CD4-positive, alpha-beta T cell treated with Interferon gamma for 1 hour (primary cell): ENCODE measurements at regions not wholly inside any gene's neighbourhood (a gene's known extent, or its start where the extent isn't known, plus 50 kb on each side); places are given as distances from the start of the nearest gene placed in this dataset.
"Not testable (repeated sequence)": the region's sequence is repeated elsewhere in the genome, so short reads cannot be mapped to it uniquely, and the experiment has no call there.

Source experiments
- DNase-seq: peaks from one replicate; pipeline ENCODE4 v3.0.0-alpha.2; 2020

- no peak for DNase-seq
Observed at GRCh38 chr15:91625506-91625905, 228.0 kb upstream of the SLCO3A1 start.

- no peak for DNase-seq
Observed at GRCh38 chr15:91627473-91628278, 225.8 kb upstream of the SLCO3A1 start.

DNA sequence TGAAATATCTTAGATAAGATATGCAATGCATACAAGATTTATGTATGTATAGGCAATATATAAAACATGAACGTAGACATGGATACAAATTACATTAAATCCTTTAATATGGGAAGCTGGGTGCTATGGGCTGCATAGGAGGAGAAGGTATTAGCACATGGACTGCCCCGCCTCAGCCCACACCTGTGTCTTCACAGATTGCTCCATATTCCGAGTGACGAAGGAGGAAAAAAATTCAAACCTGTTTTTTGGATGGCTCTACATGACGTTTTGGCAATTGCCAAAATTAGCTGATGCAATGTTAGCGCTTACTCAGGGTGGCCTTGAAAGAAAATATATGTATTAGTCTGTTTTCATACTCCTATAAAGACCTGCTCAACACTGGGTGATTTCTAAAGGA, 223.4 kb upstream of the SLCO3A1 start:
- DNase-seq: no peak

GRCh38 chr15:91632176-91632575, 221.3 kb upstream of the SLCO3A1 start:
- no peak for DNase-seq

GRCh38 chr15:91632981-91633380, 220.5 kb upstream of the SLCO3A1 start:
- DNase-seq: no peak

- no peak for DNase-seq
Observed at GRCh38 chr15:91634179-91634578, 219.3 kb upstream of the SLCO3A1 start.

GRCh38 chr15:91635080-91635479, 218.4 kb upstream of the SLCO3A1 start:
- DNase-seq: no peak

- DNase-seq: no peak
Observed at GRCh38 chr15:91635641-91636040, 217.9 kb upstream of the SLCO3A1 start.

DNA sequence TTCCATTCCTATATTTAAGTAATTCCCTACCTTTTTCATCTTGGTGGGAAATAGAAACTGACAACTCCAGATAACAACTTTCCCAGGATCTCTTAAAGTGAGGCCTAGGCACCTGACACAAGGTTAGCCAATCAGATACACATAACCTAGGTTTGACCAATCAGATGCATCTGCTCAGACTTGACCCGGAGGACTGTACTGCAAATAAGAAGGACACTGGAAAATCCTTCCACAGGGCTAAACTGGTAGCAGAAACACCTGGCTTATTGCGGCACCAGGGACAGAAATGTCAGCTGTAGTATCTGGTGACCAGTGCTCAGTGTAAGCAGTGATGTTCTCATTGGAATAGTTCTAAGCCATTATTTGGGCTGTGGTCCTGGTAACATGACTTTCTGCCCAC, 204.5 kb upstream of the SLCO3A1 start:
- no peak for DNase-seq

DNA sequence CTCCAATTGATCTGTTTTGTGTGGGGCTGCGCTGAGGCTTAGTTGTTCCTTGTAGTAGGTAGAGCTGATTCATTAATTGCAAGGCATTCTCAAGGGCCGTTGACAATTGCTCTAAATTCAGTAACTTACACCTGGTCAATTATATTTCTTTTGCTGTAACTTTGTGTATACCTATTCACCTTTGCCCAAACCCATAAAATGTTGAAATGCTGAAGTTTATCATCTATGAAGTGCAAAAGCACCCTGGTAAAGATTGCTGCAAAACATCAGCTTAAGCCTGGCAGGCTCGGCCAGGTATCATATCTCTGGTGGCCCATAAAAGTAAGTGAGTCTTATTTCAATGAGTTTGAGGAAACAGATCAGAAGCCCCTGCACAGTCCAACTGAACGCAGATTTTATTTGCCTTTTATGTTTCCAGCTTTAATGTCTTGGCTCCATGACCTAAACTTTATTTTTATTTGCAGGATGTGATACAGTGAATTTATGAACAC, 203.6 kb upstream of the SLCO3A1 start:
- no peak for DNase-seq

DNA sequence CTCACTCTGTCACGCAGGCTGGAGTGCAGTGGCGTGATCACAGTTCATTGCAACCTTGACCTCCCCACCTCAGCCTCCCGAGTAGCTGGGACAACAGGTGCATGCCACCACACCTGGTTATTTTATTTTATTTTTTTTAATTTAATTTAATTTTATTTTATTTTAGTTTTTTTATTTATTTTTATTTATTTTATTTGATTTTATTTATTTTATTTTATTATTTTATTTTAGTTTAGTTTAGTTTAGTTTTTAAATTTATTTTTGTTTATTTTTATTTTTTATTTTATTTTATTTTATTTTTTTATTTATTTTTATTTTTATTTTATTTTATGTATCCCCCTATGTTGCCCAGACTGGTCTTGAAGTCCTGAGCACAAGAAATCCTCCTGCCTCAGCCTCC, 202.3 kb upstream of the SLCO3A1 start:
- DNase-seq: no peak

DNA sequence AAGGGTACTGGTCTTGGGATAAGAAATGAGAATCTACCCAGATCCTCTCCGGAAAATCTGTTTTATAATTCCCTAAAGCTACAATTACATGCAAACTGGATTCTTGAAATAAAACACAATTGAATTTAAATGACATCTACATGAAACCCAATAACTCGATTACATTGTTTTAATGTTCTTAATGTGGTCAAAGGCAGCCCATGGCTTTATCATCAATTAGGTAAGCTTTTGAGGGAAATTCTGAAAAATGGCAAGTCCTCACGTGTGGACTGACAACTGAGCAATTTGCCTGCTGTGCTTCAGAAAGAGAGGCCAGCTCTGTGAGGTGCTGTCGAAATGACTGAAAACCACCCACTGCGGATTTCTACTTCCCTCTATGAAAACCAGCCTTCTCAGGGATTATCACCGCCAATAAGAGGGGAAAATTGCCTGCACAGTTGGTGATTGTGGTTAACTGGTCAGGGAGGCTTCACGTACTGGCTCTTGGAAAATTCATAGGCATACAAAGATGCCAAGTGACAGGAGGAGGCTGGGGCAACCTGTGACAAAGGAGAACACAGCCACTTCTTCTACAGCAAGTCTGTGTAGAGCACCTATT, 200.8 kb upstream of the SLCO3A1 start:
- no peak for DNase-seq

- not testable (repeated sequence) for DNase-seq
Observed at GRCh38 chr15:91655563-91656290, 197.8 kb upstream of the SLCO3A1 start.

DNA sequence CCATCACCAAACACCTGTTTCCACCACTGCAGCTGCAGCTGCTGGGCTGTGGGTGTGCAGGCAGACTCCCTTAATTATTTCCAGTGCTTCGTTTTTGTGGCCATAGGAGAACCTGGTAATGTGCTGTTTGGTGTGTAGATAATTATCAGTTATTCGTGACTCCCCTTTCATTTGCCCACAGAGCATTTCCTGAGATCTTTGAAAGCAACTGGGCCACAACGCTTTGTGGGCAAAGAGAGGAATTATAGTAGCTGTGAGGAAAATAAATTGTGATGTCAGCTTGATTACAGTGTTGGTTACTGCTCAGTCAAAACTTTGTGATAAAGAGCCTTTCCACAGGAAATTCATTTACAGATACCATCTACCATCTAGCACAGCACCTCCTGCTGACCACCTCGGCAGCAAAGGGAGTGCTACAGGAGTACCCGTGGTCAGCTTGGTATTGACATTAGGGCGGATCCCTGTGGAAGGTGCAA, 193.3 kb upstream of the SLCO3A1 start:
- DNase-seq: no peak

DNA sequence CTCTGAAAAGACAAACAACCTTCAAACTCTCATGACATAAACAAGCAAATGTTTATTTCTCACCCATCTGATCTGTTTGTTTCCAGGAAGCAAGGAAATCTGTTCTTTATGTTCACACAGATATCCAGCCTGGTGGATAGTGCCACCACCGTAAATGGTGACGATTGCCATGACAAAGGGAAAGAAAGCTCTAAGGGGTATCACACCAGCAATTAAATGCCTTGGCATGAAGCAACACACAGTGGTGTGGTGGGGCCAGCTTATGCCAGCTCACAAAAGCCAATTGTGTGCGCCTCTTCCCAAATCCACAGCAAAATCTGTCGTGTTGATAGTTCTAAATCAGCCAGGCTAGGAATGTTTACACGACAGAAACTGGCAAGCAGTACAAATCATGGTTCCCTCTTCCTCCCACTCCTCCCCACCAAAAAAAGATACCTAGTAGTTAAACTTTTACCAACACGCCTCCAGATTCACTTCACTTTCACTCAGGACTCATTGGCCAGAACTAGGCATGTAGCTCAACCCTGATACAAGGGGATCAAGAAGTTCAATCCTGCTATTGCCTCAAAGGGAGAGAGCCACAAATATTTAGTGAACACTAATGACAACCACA, 189.2 kb upstream of the SLCO3A1 start:
- no peak for DNase-seq

GRCh38 chr15:91665212-91665611, 188.3 kb upstream of the SLCO3A1 start:
- DNase-seq: no peak

- DNase-seq: no peak
Observed at GRCh38 chr15:91668370-91668769, 185.1 kb upstream of the SLCO3A1 start.

DNA sequence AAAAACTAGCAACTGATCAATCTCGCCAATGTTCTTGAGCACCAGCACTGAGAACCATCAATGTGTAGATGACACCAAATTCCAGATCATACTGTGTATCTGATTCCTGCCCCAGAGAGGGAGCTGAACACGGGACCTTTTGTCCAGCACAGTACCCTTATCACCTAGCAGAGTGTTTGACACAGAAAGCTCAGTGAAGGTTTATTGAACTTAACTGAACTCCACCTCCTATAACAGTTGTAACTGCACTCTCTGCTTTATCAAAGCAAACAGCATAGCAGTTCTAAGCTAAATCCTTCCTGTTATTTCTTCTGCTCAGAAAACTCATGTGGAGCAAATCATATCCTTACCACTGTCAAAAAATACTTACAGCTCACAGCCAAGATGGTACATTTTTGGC, 183.4 kb upstream of the SLCO3A1 start:
- no peak for DNase-seq

- no peak for DNase-seq
Observed at GRCh38 chr15:91678003-91678402, 175.5 kb upstream of the SLCO3A1 start.

- DNase-seq: no peak
Observed at GRCh38 chr15:91679447-91679846, 174.1 kb upstream of the SLCO3A1 start.

DNA sequence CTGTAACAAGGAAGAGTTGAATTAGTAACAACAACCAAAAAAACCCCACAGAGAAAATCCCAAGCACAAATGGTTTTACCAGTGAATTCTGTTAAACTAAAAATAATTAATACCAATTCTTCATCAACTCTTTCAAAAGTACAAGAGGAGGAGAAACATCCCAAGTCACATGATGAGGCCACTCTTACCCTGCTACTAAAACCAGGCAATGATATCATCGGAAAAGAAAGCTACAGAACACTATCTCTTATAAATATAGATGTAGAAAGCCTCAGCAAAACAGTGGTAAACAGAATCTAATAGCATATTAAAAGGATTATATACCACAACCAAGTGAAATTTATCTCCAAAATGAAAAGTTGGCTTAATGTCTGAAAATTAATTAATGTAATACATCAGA, 168.1 kb upstream of the SLCO3A1 start:
- no peak for DNase-seq

GRCh38 chr15:91688811-91689210, 164.7 kb upstream of the SLCO3A1 start:
- DNase-seq: no peak

GRCh38 chr15:91689377-91689776, 164.1 kb upstream of the SLCO3A1 start:
- no peak for DNase-seq
